Hepatocyte (in vitro differentiated cells): ENCODE measurements at regions not wholly inside any gene's neighbourhood (a gene's known extent, or its start where the extent isn't known, plus 50 kb on each side); places are given as distances from the start of the nearest gene placed in this dataset.
"Not testable (repeated sequence)": the region's sequence is repeated elsewhere in the genome, so short reads cannot be mapped to it uniquely, and the experiment has no call there.

Experiments
- EZH2 ChIP-seq: fragments of 200-600 bp; sonication (generic); IDR thresholded peaks from 2 replicates; pipeline ENCODE4 v1.6.1; 2016; ENCODE audit warnings: antibody characterized with exemption, mild to moderate bottlenecking, borderline replicate concordance
- TF ChIP-seq, protein P1 (sequence below): fragments of 200-600 bp; sonication (generic); IDR thresholded peaks from 2 replicates; pipeline ENCODE4 v1.5.1; 2016; ENCODE audit warnings: antibody characterized with exemption, mild to moderate bottlenecking; ENCODE audit not compliant: poor library complexity

DNA sequence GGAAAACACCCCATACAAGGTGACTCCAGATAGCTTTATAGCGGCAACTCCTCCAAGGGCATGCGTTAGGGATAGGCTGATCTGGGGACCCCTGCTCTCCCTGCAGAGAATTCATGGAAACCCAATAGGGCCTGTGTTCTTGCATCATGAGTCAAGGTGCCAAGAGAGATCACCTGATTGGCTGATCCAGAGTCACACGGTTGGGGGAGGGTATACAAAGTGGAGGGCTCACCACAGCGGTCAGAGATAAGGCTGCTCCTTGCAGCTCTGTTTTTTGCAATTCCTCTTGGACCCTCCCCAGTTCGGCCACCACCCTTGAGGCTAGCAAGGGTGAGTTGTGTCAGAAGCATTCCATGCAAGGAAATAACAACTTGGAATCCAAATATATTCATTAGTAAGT lies 79.6 kb downstream of the NPIPA7 start:
- TF ChIP-seq, protein P1, sequence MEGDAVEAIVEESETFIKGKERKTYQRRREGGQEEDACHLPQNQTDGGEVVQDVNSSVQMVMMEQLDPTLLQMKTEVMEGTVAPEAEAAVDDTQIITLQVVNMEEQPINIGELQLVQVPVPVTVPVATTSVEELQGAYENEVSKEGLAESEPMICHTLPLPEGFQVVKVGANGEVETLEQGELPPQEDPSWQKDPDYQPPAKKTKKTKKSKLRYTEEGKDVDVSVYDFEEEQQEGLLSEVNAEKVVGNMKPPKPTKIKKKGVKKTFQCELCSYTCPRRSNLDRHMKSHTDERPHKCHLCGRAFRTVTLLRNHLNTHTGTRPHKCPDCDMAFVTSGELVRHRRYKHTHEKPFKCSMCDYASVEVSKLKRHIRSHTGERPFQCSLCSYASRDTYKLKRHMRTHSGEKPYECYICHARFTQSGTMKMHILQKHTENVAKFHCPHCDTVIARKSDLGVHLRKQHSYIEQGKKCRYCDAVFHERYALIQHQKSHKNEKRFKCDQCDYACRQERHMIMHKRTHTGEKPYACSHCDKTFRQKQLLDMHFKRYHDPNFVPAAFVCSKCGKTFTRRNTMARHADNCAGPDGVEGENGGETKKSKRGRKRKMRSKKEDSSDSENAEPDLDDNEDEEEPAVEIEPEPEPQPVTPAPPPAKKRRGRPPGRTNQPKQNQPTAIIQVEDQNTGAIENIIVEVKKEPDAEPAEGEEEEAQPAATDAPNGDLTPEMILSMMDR, result not testable (repeated sequence)
- TF ChIP-seq EZH2, result not testable (repeated sequence)
